Fibroblast of upper back skin (primary cell): ENCODE measurements at regions not wholly inside any gene's neighbourhood (a gene's known extent, or its start where the extent isn't known, plus 50 kb on each side); places are given as distances from the start of the nearest gene placed in this dataset.

Source experiments
- DNase-seq: peaks from one replicate; pipeline ENCODE4 v3.0.0-alpha.2; 2013

GRCh38 chr10:2949221-2949947, 118.0 kb upstream of the PFKP start:
- no peak for DNase-seq

- no peak for DNase-seq
These were observed 119.1 kb upstream of the PFKP start for GRCh38 chr10:2948127-2948854.

- no peak for DNase-seq
These were observed 122.6 kb upstream of the PFKP start for GRCh38 chr10:2944788-2945187.

DNA sequence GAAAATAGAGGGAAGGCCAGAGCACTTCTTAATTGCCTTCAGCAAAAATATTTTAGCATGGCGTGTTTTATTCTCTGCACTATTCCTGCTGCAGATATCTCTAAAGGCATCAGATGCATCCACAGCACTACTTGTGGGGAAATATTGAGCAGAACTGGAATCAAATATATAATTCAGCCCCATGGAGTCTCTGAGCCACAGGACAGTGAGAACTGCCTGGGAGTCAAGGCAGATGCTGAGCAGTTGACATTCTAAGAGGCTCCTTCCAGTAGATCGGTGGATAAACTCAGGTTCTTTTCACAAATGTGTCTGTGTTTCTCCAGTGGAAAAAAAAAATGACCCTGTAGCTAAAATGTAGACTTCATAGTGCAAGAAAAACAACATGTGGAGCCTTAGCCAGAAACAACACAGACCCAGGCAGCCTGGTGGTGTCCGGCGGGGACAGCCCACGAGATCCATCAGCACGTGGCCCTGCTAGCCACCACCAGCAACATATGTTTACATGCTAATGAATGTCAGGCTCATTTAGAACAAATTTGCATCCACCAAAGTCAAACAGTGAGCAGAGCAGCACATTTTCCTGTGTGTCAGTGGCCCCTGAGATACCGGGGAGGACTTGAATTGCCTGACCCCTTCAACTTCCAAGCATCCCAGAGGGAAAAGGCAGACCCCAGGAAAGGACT, 123.3 kb upstream of the PFKP start:
- no peak for DNase-seq

DNA sequence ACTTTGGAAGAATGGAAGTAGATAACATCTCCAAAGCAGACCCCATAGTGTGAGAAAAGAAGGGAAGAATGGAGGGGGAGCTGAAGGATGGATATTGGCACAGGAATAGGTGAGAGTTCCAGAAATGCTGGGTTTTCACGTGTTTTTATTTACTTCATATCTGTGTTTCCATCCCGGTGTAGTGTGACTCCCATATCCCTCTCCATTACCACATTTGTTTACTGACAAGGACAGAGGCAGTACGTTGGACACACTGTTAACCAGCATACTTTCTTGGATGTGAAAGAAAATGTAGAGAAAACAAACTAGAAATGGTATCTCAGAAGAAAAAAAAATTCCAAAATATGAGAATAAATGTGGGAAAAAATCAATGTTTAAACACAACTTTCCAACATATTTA, 124.4 kb upstream of the PFKP start:
- no peak for DNase-seq

- peak; percentile 27 for DNase-seq
These were observed 128.5 kb upstream of the PFKP start for GRCh38 chr10:2938869-2939268.

- DNase-seq: peak; percentile 58
These were observed 130.5 kb upstream of the PFKP start for GRCh38 chr10:2936816-2937215.

DNA sequence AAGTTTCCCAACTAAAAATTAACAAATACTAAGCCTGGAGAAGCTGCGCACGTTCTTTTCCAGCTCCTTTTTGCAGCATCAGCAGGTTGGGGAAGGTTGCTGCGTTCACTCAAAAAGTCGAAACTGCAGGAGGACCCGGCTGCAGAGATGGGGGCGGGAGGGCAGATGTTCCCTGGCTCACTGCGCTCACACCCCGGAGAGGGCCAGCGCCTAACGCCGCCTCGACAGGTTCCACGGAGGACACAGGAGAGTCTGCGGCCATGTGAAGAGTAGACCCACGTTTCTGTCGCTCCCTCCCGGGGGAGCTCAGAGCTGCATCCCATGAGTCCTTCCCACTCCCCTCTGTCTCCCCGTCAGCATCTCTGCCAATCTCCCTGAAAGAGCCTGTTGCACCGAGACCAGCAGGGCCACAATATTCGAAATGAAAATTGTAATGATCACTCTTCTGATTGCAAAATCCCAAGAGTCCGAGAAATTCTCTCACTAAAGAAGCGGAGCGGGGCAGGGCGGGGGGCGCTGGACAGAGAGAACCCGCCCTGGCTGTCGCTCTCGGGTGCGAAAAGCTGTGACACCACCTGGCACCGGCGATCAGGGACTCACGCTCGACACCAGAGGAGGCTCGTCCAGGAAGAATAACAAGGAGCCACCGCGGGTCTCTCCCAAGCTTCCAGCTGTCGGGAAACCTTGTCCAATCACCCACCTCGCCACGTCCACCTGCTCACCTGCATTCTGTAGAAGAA, 131.5 kb upstream of the PFKP start:
- DNase-seq: no peak

- DNase-seq: no peak
These were observed 133.4 kb upstream of the PFKP start for GRCh38 chr10:2933924-2934323.

DNA sequence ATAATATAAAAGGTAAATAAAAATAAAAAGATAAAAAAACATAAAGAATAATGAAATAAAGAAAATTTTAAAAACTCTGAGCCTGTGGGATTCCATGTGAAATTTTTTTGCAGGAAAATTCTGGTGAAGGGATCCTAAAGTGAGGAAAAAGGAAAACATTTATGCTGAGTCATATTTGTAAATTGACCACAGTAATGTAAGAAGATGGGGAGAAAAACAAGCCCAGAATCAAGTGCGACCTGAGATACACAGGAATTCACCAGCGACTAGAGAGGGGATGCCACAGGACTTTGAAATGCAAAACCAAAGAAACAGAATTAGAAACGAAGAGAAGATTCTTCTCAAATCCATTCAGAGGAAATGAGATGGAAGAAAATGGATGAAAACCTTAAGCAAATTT, 133.8 kb upstream of the PFKP start:
- DNase-seq: peak; percentile 9

DNA sequence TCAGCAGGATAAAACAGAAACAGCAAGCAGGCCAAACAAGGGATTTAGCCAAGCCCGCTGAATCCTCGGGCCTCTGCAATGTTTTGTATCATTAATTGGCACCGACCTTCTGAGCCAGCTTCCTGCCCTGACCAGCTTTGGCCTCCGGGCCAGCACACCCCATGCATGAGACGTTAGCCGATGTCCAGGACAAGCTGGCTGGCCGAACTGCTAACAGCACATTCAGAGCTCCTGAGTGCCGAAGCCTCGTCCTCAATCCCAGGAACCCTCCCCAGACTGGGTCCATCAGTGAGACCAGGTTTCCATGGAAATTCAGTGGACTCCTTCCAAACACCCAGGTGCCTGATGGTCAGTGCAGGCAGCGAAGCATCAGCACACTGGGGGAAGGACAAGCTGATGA, 134.3 kb upstream of the PFKP start:
- DNase-seq: no peak

GRCh38 chr10:2929480-2930258, 137.7 kb upstream of the PFKP start:
- no peak for DNase-seq

DNA sequence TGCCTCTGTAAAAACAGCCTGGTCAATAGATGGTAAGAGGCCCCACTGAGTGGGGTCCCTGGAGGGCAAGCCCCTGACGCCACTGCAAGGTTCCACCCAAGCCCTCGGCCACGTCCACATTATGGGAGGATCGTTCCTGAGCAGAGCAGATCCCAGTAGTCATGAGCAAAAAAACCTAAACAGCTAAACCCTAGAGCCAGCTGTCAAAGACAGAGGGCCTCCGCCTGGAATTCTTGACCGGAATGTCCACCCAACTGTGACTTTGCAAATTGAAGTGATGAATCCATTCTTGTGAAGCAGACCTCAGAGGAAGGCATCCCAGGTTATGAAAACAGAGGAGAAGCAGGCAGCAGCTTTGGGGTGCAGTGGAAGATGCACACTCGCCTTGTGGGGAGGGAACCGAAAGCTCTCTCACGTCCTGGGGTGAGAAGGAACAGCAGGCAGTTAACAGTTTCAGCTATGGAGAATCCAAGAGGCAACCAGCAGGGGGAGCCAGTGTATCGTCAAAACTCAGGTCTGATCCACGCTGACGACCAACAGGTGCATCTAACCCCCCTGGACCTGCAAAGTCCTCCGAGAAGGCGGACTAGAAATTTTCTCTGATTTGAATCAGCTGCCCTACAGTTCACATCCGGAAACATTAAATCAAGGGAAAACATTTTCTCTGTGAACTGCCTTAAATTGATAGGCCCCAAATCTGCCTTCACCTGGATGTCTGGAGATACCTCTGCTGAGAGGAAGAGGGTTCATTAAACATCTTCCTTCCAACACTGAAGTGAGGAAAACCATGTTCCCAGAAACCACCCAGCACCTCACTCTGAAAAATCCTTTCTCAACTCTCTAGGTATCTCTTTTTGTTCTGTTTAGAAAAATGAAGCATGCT, 139.1 kb upstream of the PFKP start:
- peak; percentile 53 for DNase-seq

- DNase-seq: no peak
These were observed 140.3 kb upstream of the PFKP start for GRCh38 chr10:2926918-2927660.

DNA sequence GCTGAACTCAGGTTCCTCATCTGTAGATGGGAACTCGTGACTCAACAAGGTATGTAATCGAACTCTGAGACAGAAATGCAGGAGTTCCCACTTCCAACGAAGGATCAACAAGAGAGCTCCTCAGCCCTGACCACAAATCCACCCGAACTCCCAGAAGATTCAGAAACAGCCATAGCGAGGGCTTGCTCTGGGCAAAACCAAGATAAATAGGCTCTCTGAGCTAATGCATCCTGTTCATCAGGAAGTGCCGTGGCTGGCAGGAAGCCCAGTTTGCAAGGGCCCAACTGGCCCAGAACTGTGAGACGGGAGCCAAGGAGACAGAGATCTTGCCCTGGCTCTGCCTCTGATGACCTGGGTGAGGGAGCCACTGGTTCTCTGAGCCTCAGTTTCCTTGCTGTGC, 141.7 kb upstream of the PFKP start:
- peak; percentile 66 for DNase-seq

- DNase-seq: no peak
These were observed 142.9 kb upstream of the PFKP start for GRCh38 chr10:2924431-2924830.

DNA sequence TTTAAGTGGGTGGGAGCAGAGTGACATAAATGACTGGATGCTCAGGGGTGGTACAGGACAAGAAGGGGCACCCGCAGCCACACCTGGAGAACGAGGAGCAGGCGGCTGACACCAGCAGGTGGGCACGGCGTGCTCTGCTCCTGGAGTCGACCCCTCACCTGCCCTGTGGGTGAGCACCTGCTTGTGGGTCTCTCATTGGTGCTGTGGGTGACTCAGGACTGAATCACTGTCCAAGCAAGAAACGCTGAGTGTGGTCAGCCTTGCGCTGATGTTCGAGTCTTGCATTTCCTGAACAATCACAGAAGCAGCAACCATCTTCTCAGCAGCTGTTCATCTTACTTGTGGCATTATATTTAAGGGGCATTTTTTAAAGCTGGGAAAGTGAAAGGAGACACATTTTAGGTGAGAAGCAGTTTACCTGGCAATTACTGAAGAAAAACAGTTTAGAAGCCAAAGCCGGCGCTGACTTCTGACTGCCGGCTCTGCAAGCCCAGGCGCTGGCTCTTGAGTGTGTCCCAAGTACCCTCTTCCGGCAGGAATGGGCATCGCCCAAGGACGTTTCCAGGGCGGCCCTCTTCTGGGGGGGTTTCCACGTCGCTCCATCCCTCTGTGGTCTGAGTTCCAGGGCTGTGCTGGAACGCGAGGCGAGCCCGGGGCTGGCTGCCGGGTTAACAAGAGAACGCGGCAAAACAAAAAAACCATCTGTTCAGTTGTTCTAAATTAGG, 145.2 kb upstream of the PFKP start:
- DNase-seq: no peak

DNA sequence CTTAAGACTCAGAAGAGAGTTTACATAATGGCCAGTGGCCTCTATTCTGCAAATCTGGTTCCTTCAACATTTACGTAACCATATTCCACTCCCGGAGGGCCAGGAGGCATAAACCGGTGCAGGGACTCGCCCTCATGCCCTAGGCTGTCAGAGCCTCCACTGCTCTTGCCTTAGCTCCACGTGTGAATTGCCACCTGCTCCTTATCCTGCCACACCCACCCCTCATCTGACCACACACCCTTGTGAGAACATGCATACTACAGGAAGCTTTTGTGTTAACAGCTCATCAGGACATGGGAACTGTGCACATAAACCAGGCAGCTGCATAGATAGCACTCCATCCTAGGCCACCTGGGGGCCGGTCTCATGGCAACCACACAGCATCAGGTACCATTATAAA, 146.7 kb upstream of the PFKP start:
- DNase-seq: no peak

DNA sequence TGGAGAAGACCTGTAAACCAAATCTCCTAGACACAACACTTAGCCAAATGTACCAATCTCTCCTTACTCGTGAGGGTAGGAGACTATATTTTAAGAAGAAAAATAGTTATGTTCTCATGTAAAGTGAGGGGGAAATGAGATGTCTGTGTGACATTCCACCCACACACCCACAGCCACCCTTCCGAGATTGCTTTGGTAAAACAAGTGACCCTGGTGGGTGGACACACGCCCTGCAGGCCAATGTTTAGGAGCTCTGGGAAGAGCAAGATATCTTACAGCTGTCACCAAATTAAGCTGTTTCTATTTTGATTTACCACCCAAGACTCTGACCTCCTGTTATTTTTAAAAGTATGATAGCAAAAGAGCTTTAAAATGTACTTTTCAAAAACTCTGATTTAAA, 147.2 kb upstream of the PFKP start:
- no peak for DNase-seq

GRCh38 chr10:2919016-2919415, 148.3 kb upstream of the PFKP start:
- no peak for DNase-seq
